Embryonic facial prominence (tissue), 1 donor: ENCODE measurements at regions not wholly inside any gene's neighbourhood (a gene's known extent, or its start where the extent isn't known, plus 50 kb on each side); places are given as distances from the start of the nearest gene placed in this dataset.

ENCODE experiments used
- DNase-seq: peaks from one replicate; pipeline ENCODE4 v3.0.0-alpha.2; 2016; ENCODE audit errors: extremely low spot score

DNA sequence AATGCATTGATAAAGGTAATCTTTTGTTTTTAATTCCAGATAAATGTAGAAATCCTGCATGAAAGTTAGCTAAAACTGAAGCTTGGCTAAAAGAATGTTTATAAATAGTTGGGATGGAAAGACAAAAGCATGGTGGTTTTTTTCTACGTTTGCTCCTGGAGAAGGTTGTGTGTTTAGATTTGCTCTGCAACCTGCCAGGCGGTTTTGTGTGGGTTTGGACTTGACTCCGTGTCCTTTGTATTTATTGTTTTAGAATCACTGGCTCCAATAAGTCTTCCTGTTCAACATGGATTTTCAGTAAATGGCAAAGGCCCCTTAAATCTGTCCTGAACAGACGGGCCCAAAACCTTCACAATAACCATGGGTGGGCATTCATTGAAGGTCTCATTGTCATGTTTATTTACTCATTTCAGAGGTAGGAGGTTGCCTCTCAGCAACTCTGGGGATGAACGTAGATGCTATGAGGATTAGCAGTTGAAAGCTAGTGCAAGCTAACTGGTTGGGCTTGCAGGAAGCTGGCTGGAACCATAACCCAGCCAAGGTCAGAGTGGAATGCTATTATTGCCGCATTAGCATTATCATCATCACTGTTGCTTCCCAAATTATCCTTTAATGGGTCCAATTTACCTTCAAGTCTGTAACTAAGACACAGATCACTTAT is 60.6 kb upstream of the ADAMTS9 start:
- DNase-seq: no peak

GRCh38 chr3:64747679-64748078 is 59.9 kb upstream of the ADAMTS9 start:
- no peak for DNase-seq

GRCh38 chr3:64743887-64744243 is 56.1 kb upstream of the ADAMTS9 start:
- DNase-seq: no peak

GRCh38 chr3:64743156-64743886 is 55.5 kb upstream of the ADAMTS9 start:
- no peak for DNase-seq

- no peak for DNase-seq
Observed at GRCh38 chr3:64741341-64741740, 53.5 kb upstream of the ADAMTS9 start.

GRCh38 chr3:64739971-64740631 is 52.3 kb upstream of the ADAMTS9 start:
- DNase-seq: no peak
